ENCODE measurements at regions not wholly inside any gene's neighbourhood (a gene's known extent, or its start where the extent isn't known, plus 50 kb on each side); places are given as distances from the start of the nearest gene placed in this dataset.

- H2AFZ ChIP-seq: no peak overlapping the region
- H3K4me2 ChIP-seq (ENCODE audit: low read length): no peak overlapping the region
- no peak for TF ChIP-seq CTCF (IDR thresholded peaks at IDR 0.05)
- H3K9ac ChIP-seq: no peak overlapping the region
- no peak overlapping the region for H3K4me3 ChIP-seq (ENCODE audit: low read depth, low read length)
- H3K36me3 ChIP-seq (ENCODE audit: control insufficient read depth, insufficient read depth, low read length): no peaks in the 10 kb centered on the region
- no peaks in the 10 kb centered on the region for H3K27me3 ChIP-seq (ENCODE audit: control insufficient read depth, insufficient read depth, low read length)
- no peaks in the 10 kb centered on the region for H3K79me2 ChIP-seq
- no peaks in the 10 kb centered on the region for H3K4me1 ChIP-seq
- H3K9me3 ChIP-seq (ENCODE audit: control insufficient read depth, low read length): no peaks in the 10 kb centered on the region
- no peak overlapping the region for H3K27ac ChIP-seq
Measured at GRCh38 chr18:43868497-43868995, 591.3 kb upstream of the SYT4 start.

- no peaks in the 10 kb centered on the region for H3K79me2 ChIP-seq
- no peaks in the 10 kb centered on the region for H3K4me1 ChIP-seq
- H3K27me3 ChIP-seq (ENCODE audit: control insufficient read depth, insufficient read depth, low read length): no peaks in the 10 kb centered on the region
- H3K9me3 ChIP-seq (ENCODE audit: control insufficient read depth, low read length): no peaks in the 10 kb centered on the region
- no peak for TF ChIP-seq CTCF (IDR thresholded peaks at IDR 0.05)
- no peak overlapping the region for H3K4me2 ChIP-seq (ENCODE audit: low read length)
- no peak overlapping the region for H3K4me3 ChIP-seq (ENCODE audit: low read depth, low read length)
- no peaks in the 10 kb centered on the region for H3K36me3 ChIP-seq (ENCODE audit: control insufficient read depth, insufficient read depth, low read length)
- no peak overlapping the region for H3K9ac ChIP-seq
- no peak overlapping the region for H3K27ac ChIP-seq
- H2AFZ ChIP-seq: no peak overlapping the region
Measured at GRCh38 chr18:43869451-43870008, 592.2 kb upstream of the SYT4 start.

GRCh38 chr18:43870626-43871025, 593.3 kb upstream of the SYT4 start:
- no peaks in the 10 kb centered on the region for H3K79me2 ChIP-seq
- H2AFZ ChIP-seq: no peak overlapping the region
- H3K36me3 ChIP-seq (ENCODE audit: control insufficient read depth, insufficient read depth, low read length): no peaks in the 10 kb centered on the region
- no peaks in the 10 kb centered on the region for H3K4me1 ChIP-seq
- no peak for TF ChIP-seq CTCF (IDR thresholded peaks at IDR 0.05)
- H3K4me3 ChIP-seq (ENCODE audit: low read depth, low read length): no peak overlapping the region
- no peak overlapping the region for H3K9ac ChIP-seq
- no peak overlapping the region for H3K4me2 ChIP-seq (ENCODE audit: low read length)
- H3K27me3 ChIP-seq (ENCODE audit: control insufficient read depth, insufficient read depth, low read length): no peaks in the 10 kb centered on the region
- H3K27ac ChIP-seq: no peak overlapping the region
- no peaks in the 10 kb centered on the region for H3K9me3 ChIP-seq (ENCODE audit: control insufficient read depth, low read length)

GRCh38 chr18:43875511-43875910, 598.2 kb upstream of the SYT4 start:
- Histone ChIP-seq H3K9me3 (ENCODE audit: control insufficient read depth, low read length) (no peaks in the 10 kb centered on the region), H3K27ac (no peak overlapping the region), H3K4me3 (ENCODE audit: low read depth, low read length) (no peak overlapping the region), H3K79me2 (no peaks in the 10 kb centered on the region), H3K36me3 (ENCODE audit: control insufficient read depth, insufficient read depth, low read length) (no peaks in the 10 kb centered on the region), H3K9ac (no peak overlapping the region), H3K4me2 (ENCODE audit: low read length) (no peak overlapping the region), H3K27me3 (ENCODE audit: control insufficient read depth, insufficient read depth, low read length) (no peaks in the 10 kb centered on the region), H3K4me1 (no peaks in the 10 kb centered on the region), H2AFZ (no peak overlapping the region)
- no peak for TF ChIP-seq CTCF (IDR thresholded peaks at IDR 0.05)

- no peak for TF ChIP-seq CTCF (IDR thresholded peaks at IDR 0.05)
- Histone ChIP-seq H3K9ac (no peak overlapping the region), H2AFZ (no peak overlapping the region), H3K36me3 (ENCODE audit: control insufficient read depth, insufficient read depth, low read length) (no peaks in the 10 kb centered on the region), H3K79me2 (no peaks in the 10 kb centered on the region), H3K4me1 (no peaks in the 10 kb centered on the region), H3K4me3 (ENCODE audit: low read depth, low read length) (no peak overlapping the region), H3K27me3 (ENCODE audit: control insufficient read depth, insufficient read depth, low read length) (no peaks in the 10 kb centered on the region), H3K4me2 (ENCODE audit: low read length) (no peak overlapping the region), H3K27ac (no peak overlapping the region), H3K9me3 (ENCODE audit: control insufficient read depth, low read length) (no peaks in the 10 kb centered on the region)
Measured at GRCh38 chr18:43876286-43876685, 599.0 kb upstream of the SYT4 start.
